GM13977 (cell line): ENCODE measurements at regions not wholly inside any gene's neighbourhood (a gene's known extent, or its start where the extent isn't known, plus 50 kb on each side); places are given as distances from the start of the nearest gene placed in this dataset.

Source experiments
- DNase-seq: peaks from one replicate; pipeline ENCODE4 v3.0.0; 2012; ENCODE audit warnings: low spot score
- in situ Hi-C: fragments of 300-500 bp; cut with MboI; formaldehyde crosslinking; loops from one replicate; pipeline ENCODE4 v1.12.0; 2022; ENCODE audit warnings: low sequenced_read_pairs, low pct_unique_long_range_greater_than_20kb, mixed read lengths, inconsistent platforms; ENCODE audit not compliant: unreplicated experiment
- TF ChIP-seq, protein P1 (sequence below): IDR thresholded peaks from 2 replicates; pipeline ENCODE4 v1.5.1; 2012; ENCODE audit warnings: mild to moderate bottlenecking, control low read depth; ENCODE audit not compliant: insufficient read depth; ENCODE audit errors: extremely low read depth, missing control alignments

- DNase-seq: no peak
- in situ Hi-C loops: no loop called here
- TF ChIP-seq, protein P1, sequence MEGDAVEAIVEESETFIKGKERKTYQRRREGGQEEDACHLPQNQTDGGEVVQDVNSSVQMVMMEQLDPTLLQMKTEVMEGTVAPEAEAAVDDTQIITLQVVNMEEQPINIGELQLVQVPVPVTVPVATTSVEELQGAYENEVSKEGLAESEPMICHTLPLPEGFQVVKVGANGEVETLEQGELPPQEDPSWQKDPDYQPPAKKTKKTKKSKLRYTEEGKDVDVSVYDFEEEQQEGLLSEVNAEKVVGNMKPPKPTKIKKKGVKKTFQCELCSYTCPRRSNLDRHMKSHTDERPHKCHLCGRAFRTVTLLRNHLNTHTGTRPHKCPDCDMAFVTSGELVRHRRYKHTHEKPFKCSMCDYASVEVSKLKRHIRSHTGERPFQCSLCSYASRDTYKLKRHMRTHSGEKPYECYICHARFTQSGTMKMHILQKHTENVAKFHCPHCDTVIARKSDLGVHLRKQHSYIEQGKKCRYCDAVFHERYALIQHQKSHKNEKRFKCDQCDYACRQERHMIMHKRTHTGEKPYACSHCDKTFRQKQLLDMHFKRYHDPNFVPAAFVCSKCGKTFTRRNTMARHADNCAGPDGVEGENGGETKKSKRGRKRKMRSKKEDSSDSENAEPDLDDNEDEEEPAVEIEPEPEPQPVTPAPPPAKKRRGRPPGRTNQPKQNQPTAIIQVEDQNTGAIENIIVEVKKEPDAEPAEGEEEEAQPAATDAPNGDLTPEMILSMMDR: no peak
Measured at GRCh38 chr2:206368484-206368883, 74.8 kb upstream of the ADAM23 start.

DNA sequence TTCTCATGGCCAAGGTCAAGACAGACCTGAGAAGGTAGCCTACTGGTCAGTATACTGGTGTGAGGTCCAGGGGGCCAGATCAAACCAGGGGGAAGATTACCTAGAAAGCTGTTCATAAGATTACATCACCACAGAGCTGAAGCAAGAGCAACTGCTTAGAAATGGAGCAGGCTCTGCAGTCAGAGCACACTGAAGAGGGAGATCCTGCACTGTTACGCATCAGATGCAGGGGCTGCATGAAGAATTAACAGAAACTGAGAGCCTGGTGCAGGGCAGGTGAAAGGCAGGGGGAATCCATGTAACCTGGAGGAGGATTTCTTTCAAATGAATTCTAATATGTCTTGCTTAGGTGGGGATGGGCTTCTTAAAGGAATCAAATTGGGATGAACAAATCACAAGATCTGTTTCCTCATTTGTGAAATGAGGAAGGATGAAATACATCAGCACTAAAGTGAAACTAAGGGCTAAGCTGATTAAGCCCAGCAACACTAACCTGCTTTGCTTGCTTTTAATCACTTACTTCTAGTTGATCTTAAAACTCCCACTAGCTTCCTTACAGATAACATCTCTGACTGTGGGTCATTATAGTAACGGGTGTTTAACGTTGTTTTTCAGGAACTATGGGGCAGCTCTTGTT lies 74.3 kb upstream of the ADAM23 start:
- DNase-seq: no peak
- TF ChIP-seq, protein P1: no peak
- in situ Hi-C loops: no loop called here

DNA sequence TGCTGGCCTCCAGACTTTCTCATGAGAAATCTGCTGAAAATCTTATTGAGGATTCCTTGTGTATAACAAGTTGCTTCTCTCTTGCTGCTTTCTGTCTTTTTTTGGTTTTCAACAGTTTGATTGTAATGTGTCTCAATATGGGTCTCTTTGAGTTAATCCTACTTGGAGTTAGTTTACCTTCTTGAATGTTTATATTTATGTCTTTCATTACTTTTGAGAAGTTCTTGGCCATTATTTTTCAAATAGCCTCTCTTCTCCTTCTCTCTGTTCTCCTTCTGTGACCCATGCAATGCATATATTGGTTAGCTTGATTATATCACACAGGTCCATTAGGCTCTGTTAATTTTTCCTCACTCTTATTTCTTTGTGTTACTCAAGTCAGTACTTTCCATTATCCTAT lies 67.4 kb upstream of the ADAM23 start:
- no peak for DNase-seq
- TF ChIP-seq, protein P1: no peak
- in situ Hi-C loops: loop anchor here (25.0 kb wide), 1 partner anchor 411 kb away; no protein-coding TSS in a partner anchor

GRCh38 chr2:206378835-206379234 lies 64.5 kb upstream of the ADAM23 start:
- in situ Hi-C loops: loop anchor here (25.0 kb wide), 1 partner anchor 408 kb away; no protein-coding TSS in a partner anchor

DNA sequence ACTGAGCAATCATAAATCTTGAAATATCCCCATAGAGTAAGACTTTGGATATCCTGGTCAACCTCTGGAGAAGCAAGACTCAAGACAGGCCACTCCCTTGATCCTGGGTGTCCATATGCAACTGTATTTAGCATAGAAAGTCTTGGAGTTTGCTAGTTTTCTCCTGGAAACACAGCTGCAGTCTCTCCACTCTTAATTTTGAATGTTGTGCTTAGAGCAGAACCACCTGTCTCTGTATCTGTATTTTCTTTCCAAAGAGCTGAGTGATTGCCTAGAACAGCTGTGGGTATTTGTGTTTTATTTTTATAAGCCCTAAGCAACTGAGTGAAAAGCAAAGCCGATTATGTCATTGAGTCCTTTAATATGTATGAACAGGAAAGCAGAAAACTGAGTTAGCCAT lies 64.1 kb upstream of the ADAM23 start:
- DNase-seq: no peak
- TF ChIP-seq, protein P1: no peak
- in situ Hi-C loops: loop anchor here (25.0 kb wide), 1 partner anchor 408 kb away; no protein-coding TSS in a partner anchor

More at GRCh38 chr2:206378835-206379234, 64.5 kb upstream of the ADAM23 start:
- no peak for DNase-seq
- TF ChIP-seq, protein P1: no peak

DNA sequence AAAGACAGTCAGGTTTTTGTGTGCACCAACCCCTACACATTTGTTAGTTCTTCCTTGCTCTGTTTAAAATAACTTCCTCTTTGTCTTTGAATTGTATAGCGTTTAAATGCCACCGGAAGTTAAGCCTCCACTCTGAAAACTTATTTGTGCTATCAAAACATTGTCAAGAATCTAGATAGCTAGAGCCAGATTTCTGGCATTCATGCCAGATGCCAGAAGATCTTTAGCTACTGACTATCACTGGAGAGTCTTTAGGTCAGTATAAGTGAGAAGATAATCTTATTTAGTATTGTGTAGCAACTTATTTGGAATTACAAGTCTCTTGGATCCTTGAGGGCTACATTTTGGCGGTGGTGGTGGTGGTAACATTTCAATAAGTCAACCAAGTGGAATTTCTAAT lies 63.4 kb upstream of the ADAM23 start:
- no peak for DNase-seq
- TF ChIP-seq, protein P1: no peak
- in situ Hi-C loops: loop anchor here (25.0 kb wide), 1 partner anchor 407 kb away; no protein-coding TSS in a partner anchor
